Glutamatergic neuron (in vitro differentiated cells): ENCODE measurements at regions not wholly inside any gene's neighbourhood (a gene's known extent, or its start where the extent isn't known, plus 50 kb on each side); places are given as distances from the start of the nearest gene placed in this dataset.
A peak's percentile ranks its signal among the peaks of the same experiment; 100 is the strongest.

ENCODE experiments used
- DNase-seq: peaks from one replicate; pipeline ENCODE4 v3.0.0; 2022
- H3K27ac Mint-ChIP-seq: one replicate; pipeline ENCODE4 v1.8.0; 2020; ENCODE audit warnings: mild to moderate bottlenecking, mixed read lengths, inconsistent platforms; ENCODE audit not compliant: unreplicated experiment
- H3K27me3 Mint-ChIP-seq: one replicate; pipeline ENCODE4 v1.8.0; 2020; ENCODE audit warnings: mild to moderate bottlenecking, moderate library complexity, mixed read lengths, inconsistent platforms; ENCODE audit not compliant: unreplicated experiment
- H3K36me3 Mint-ChIP-seq: one replicate; pipeline ENCODE4 v1.8.0; 2020; ENCODE audit warnings: mild to moderate bottlenecking, mixed read lengths, inconsistent platforms; ENCODE audit not compliant: unreplicated experiment
- H3K4me1 Mint-ChIP-seq: one replicate; pipeline ENCODE4 v1.8.0; 2020; ENCODE audit warnings: mild to moderate bottlenecking, low read depth, mixed read lengths, inconsistent platforms; ENCODE audit not compliant: unreplicated experiment
- H3K4me3 Mint-ChIP-seq: one replicate; pipeline ENCODE4 v1.8.0; 2020; ENCODE audit warnings: mild to moderate bottlenecking, mixed read lengths, inconsistent platforms; ENCODE audit not compliant: unreplicated experiment
- H3K9me3 Mint-ChIP-seq: one replicate; pipeline ENCODE4 v1.8.0; 2020; ENCODE audit warnings: mild to moderate bottlenecking, moderate library complexity, mixed read lengths, inconsistent platforms; ENCODE audit not compliant: unreplicated experiment
- CTCF ChIP-seq: fragments of 200-600 bp; sonication (generic); IDR thresholded peaks from one replicate; pipeline ENCODE4 v1.5.0; 2021; ENCODE audit not compliant: partially characterized antibody, unreplicated experiment

GRCh38 chr13:59371229-59371628 is 792.5 kb downstream of the DIAPH3 start:
- no peak for TF ChIP-seq CTCF
- Mint-ChIP-seq H3K4me1 (peaks cover 5% of the 10 kb centered on the region), H3K4me3 (no peak overlapping the region), H3K9me3 (no peaks in the 10 kb centered on the region), H3K27me3 (no peaks in the 10 kb centered on the region), H3K36me3 (no peaks in the 10 kb centered on the region), H3K27ac (no peak overlapping the region)
- DNase-seq = no peak

- Mint-ChIP-seq H3K4me1 (peaks cover 5% of the 10 kb centered on the region), H3K4me3 (no peak overlapping the region), H3K36me3 (no peaks in the 10 kb centered on the region), H3K27me3 (no peaks in the 10 kb centered on the region), H3K27ac (no peak overlapping the region), H3K9me3 (no peaks in the 10 kb centered on the region)
- TF ChIP-seq CTCF = no peak
- no peak for DNase-seq
Observed at GRCh38 chr13:59373341-59373740, 790.4 kb downstream of the DIAPH3 start.

- H3K4me3 Mint-ChIP-seq = no peak overlapping the region
- no peaks in the 10 kb centered on the region for H3K27me3 Mint-ChIP-seq
- no peak for DNase-seq
- no peak for TF ChIP-seq CTCF
- H3K36me3 Mint-ChIP-seq = no peaks in the 10 kb centered on the region
- no peak overlapping the region for H3K27ac Mint-ChIP-seq
- no peaks in the 10 kb centered on the region for H3K9me3 Mint-ChIP-seq
- H3K4me1 Mint-ChIP-seq = peaks cover 5% of the 10 kb centered on the region
Observed at GRCh38 chr13:59374691-59375090, 789.0 kb downstream of the DIAPH3 start.

GRCh38 chr13:59384154-59384553 is 779.6 kb downstream of the DIAPH3 start:
- Mint-ChIP-seq H3K27me3 (no peaks in the 10 kb centered on the region), H3K4me3 (no peak overlapping the region), H3K4me1 (no peaks in the 10 kb centered on the region), H3K27ac (no peak overlapping the region), H3K9me3 (no peaks in the 10 kb centered on the region), H3K36me3 (no peaks in the 10 kb centered on the region)
- no peak for TF ChIP-seq CTCF
- no peak for DNase-seq

- no peaks in the 10 kb centered on the region for H3K27me3 Mint-ChIP-seq
- H3K36me3 Mint-ChIP-seq = no peaks in the 10 kb centered on the region
- TF ChIP-seq CTCF = peak; percentile 67
- peak; percentile 28 for DNase-seq
- no peak overlapping the region for H3K27ac Mint-ChIP-seq
- H3K9me3 Mint-ChIP-seq = no peaks in the 10 kb centered on the region
- H3K4me1 Mint-ChIP-seq = no peaks in the 10 kb centered on the region
- no peak overlapping the region for H3K4me3 Mint-ChIP-seq
Observed at GRCh38 chr13:59391696-59392095, 772.0 kb downstream of the DIAPH3 start.
